SKM-1 treated with dmso at 0.1 percent for 144 hours (cell line): ENCODE measurements at regions not wholly inside any gene's neighbourhood (a gene's known extent, or its start where the extent isn't known, plus 50 kb on each side); places are given as distances from the start of the nearest gene placed in this dataset.
"Not testable (repeated sequence)": the region's sequence is repeated elsewhere in the genome, so short reads cannot be mapped to it uniquely, and the experiment has no call there.

ENCODE experiments used
- DNase-seq: peaks from one replicate; lab custom pipeline; 2025; ENCODE audit not compliant: unreplicated experiment; lab: John Stamatoyannopoulos, UW

DNA sequence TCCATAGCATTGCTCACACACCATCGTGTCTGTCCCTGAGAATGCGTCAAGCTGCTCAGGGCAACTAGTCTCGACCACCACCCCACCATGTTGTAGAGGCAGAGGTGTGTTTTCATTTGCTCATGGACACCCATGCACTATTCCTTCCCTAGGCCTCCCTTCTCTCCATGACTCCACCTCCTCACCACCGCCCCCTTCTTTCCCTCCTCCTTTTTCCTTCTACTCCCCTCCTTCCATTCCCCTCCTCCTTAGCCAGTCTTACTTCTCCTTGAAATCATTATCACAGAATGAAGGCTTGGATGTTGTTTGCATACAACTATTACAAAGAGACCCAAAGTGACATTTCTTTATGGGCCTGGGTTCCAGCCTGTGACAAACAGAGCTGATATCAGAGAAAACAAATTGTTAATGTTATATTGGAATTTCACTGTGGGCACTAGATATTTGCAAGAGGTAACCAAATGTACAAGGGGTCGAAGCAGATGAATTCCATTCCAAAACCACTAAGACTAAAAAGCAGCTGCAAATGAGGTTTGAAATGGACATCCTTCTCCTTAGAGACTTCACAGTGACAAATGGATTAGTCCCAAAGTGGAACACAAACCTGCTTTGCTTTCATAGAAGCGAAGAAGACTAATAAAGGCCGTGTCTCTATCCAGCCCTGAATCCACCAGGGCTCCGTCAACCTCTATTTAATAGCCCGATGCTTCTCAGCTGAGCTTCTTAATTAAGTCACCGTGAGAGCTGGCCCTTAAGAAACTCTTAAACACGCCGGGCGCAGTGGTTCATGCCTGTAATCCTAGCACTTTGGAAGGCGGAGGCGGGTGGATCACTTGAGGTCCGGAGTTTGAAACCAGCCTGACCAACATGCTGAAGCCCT lies 275.8 kb upstream of the SULF2 start:
- DNase-seq, result no peak

DNA sequence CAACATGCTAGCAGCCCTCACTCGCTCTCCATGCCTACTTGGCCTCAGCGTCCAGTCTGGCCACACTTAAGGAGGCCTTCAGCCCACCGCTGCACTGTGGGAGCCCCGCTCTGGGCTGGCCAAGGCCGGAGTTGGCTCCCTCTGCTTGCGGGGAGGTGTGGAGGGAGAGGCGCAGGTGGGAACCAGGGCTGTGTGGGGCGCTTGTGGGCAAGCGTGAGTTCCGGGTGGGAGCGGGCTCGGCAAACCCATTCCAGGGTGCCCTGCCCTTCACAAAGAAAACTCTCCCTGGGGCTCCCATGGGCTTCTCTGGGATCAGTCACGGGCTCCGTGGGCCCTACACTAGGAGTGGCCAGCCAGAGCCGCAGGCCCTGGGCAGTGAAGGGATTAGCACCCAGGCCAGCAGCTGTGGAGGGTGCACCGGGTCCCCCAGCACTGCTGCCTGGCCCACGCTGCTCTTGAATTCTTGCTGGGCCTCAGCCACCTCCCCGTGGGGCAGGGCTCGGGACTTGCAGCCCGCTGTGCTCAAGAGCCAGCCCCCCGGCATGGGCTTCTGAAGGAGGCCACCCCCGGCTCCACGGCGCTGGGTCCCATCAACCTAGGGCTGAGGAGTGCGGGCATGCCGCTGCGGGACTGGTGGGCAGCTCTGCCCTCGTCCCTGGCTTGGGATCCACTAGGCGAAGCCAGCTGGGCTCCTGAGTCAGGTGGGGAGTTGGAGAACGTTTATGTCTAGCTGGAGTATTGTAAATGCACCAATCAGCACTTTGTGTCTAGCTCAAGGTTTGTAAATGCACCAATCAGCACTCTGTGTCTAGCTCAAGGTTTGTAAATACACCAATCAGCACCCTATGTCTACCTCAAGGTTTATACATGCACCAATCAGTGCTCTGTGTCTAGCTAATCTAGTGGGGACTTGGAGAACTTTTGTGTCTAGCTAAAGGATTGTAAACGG lies 273.6 kb upstream of the SULF2 start:
- no peak for DNase-seq

DNA sequence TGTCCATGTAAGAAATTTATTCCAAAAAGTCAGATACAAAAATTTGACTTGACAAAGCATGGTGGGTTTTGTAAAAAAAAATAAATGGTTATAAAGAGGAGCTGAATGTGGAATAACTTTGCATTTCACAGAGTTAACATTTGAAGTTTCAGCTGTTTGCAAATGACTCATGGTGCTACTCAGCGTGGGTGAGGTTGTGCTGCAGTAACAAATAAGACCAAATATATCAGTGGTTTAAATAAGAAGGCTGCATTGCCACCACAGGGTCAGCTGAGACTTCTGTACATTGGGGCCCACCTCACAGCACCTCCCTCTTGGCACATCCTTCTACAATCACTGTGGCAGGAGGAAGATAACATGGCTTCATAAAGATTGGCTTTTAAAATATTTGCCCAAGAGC lies 272.5 kb upstream of the SULF2 start:
- no peak for DNase-seq

DNA sequence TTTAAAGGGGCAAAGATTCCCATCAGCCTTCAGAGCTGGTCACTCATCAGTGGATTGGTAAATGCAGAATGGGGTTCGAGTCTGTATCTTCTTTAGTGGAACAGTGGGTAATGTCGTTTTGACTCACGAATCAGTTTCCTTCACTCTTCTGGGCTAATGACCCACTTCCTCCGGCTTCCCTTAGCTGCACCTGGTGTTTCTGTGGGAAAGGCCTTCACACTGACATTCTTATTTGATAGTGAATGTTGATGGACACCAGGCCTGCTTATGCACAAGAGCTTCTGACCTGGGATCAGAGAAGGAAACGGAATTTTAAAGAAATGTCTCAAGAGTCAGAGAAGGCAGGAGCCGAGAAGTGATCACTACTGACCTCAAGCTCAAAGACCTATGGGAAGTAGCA lies 272.0 kb upstream of the SULF2 start:
- DNase-seq, result no peak

DNA sequence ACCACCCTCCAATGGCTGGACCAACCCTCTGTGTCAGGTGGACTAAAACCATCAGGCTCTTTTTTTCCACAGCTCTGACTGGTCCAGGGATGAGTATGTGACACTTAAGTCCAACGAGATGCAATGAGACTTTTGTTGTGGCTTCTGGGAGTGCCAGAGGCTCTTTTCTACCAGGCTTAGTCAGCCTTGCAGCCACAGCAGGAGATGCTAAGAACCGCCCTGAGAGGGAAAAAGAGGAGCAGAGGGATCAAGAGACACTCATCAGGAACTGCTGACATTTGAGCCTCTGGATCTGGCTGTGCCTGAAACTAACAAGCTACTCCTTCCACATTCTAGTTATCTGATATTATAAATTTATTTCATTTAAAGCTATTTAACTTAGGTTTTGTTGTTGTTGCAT lies 270.9 kb upstream of the SULF2 start:
- DNase-seq, result no peak

DNA sequence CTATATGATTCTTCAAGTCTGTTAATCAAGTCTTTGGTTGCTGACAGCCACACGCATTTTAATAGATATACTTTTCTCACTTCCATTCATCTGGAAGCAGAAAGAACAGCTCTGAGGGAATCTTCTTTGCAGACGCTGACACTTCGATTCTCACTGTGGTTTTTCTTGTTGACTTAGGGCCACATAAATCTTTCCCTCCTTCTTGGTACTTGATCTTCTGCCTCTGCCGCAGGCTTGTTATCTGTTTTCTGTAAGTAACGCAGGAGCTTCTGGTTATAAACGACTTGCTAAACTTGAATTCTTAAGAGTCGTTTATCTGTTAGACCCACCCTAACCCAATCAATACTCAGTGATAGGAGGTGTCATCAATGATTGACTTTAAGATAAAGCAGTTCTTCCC lies 268.8 kb upstream of the SULF2 start:
- no peak for DNase-seq

DNA sequence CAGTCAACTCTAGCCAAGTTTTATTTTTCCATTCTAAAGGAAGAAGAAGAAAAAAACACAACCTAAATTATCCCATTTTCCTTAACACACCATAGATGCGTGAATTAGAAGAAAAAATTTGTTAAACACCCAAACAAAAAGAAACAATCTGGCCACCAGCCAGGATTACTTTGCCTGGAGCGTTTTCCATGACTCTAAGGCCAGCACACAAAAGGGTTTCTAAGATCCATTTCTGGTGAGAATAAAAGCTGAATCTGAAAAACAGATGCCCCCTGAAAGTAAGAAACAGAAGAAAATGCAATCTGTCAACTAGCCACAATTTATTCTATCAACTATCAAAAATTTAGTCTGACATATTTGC lies 267.2 kb upstream of the SULF2 start:
- DNase-seq, result no peak

DNA sequence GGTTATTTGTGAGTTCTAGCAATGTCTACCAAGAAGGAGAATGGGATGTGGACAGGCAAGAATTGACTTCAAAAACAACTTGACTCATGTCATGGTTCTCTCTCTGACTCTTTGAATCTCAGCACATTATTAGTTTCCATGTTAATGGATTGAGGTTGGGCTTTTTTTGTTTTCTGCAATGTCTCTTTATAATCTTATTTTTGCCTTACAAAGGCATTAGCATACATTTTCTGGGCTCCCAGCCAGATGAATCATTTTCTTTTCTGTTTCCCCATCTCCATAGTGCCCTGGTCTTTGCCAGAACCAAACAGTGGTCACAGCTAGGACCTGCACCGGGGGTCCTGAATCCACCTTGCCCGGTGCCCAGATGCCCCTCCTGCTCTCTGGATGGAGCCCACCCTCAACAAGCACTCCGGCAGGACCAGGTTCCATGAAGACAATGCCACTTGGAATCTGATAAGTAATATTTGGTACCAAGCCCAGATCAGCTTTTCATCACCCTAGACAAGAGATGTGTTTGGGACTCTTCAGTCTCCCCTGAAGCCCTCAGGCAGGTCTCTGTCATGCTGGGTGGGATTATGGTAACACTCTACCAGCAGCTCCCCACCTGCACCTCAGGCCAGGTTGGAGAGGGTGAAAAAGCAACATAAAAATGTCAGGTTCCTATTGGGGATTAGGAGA lies 266.7 kb upstream of the SULF2 start:
- no peak for DNase-seq

DNA sequence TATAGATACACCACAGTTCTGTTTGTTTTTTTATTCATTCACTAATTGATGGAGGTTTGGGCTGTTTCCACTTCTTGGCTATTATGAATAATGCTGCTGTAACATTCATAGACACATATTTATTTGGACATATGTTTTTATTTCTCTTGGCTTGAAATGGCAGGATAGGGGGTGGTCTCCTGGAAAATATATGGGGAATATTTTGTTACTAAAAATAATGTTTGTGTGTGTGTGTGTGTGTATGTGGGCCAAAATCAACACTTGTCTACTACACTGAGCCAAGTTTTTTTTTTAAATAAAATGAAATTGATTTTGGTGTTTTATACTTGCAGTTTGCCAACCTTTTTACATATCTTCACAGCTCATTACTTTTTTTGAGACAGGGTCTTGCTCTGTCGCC lies 264.4 kb upstream of the SULF2 start:
- DNase-seq, result no peak

DNA sequence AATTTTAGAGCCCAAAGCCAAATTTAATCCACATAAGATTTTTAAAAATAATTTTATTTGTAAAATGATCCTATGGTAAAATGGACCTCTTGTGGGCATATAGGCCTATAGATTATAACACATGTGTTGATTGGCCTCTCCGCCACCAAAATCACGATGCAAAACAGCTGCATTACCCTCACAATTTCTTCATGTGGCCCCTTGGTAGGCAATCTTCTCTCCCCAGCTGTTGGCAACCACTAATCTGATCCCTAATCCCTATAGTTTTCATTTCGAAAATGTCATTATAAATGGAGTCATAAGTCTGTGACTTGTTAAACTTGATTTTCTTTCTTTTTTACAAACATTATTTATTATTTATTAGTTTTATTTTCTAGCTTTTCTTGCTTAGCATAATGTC lies 263.9 kb upstream of the SULF2 start:
- DNase-seq, result no peak

DNA sequence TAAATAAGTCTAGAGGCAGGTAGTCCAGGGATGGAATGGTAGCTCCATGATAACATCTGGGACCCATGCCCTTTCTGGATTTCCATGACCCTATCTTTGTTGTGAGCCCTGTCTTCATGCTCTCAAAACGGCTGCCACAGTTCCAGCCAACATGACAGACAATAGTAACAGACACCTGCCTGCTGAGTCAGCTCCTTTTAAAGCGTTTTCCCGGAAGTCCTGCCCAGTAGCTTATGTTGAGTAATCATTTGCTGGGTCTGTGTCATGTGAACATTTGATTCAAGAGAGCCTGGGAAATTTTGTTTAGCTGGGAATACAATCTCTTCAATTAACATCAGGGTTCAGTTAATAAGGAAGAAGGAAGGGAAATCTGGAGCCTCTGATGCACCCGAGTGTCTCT lies 262.2 kb upstream of the SULF2 start:
- DNase-seq, result no peak

DNA sequence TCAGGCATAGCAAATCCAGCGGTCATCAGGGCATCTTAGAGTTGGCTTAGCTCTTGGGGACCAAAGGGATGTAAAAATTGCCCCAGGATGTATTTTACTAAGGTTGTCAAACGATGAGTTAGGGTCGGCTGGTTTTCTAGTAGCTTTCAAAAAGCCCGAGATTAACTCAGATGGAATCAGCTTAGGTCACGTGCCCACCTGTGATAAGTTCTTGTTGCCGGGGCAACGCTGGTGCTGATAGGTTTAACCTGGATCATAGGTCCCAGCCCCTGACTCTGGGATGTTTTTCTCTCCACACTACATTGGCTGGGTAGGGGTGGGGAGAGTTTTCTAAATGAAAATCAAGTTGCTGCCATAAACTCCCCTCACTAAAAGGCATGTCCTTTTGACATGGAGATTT lies 257.3 kb upstream of the SULF2 start:
- DNase-seq, result no peak

DNA sequence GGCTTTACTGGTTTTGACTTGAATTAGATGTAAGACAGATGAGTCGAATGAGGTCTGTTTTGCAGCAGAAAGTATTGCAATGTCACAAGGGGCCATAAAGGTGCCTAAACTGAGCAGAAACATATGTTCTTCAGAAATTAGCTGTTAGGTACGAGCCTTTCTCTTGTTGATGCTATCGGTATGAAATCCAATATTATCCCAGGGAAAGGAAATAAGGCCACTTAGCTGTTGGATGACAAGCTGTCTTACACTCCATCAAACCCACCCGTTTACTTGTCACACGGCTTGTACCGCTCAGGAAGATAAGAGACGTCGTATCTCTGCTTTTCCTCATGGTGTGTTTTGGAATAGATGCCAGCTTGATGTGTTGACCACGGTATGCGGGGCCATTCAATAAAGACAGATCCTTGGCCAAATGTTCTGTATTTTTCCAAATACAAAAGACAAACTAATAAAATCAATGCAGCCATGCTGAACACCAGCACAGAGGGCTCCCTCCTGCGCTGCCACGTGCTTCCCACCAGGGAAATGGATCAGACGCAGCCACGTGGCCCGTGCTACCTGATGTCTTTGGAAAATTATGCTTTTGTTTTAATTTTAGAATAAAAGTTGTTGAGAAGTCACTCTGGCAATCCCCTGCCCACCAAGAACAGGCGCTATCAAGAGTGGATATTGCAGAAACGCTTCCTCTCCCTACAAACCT lies 255.9 kb upstream of the SULF2 start:
- DNase-seq, result no peak

DNA sequence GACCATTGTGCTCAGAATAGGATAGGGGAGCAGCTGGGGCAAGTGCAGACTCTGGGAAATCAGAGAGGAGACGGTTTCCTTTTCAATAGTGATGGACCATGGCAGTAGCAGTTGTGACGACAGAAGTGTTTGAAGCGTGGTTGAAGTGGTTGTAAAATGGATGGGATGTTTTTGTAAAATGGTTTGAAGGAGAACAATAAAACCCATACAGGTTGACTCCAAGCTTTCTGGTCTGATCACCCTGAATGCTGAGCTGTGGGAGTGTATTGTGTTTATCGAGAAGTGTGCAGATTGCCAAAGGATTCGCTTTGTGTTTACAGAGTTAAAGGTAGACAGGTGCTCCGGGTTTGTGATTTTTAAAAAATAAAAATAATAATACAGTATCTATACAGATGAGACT lies 255.2 kb upstream of the SULF2 start:
- no peak for DNase-seq

DNA sequence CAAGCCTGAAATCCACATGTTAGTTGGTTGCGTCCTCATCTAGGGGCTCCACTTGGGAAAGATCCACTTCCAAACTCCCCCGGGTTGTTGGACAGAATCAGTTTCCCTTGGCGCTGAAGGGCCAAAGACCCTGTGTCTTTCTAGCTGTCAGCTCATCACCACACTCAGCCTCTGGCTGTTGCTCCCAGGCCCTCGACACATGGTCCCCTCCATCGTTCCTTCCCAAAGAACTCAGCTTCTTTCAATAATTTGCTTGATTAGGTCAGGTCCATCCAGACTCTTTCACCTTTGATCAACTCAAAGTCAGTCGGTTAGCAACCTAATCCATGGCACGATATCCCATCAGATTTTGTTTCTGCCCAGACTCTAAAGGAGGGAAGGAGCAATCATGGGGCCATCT lies 254.8 kb upstream of the SULF2 start:
- DNase-seq, result no peak

DNA sequence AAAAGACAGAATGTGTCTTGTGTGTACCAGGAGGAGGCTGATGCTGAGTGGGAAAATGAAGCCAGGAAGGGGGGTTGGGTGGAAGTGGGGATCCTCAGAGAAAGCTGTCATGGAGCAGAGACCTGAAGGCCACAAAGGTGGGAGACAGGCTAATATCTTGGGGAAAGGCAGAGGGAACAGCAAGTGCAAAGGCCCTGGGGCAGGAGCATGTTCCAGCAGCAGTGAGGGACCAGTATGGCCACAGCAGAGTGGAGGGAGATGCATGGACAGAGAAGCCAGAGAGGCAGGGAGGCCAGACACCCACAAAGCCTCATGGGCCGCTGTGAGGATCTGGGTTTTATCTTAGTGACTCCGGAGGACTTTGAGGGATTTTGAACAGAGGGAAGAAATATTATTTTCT lies 254.2 kb upstream of the SULF2 start:
- DNase-seq, result no peak

DNA sequence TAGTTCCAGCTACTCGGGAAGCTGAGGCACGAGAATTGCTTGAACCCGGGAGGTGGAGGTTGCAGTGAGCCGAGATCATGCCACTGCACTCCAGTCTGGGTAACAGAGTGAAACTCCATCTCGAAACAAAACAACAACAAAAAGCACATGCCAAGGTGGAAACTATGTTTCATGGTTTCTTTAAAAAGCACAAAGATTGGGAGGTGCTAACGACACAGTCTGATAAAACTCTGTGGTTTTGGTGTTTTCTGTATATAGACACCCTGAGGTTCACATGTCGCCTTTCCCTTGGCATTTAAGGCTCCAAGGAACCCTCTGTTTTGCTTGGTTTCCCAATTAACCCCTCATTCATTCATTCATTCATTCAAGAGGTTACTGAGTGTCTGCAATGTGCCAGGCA lies 253.4 kb upstream of the SULF2 start:
- no peak for DNase-seq

DNA sequence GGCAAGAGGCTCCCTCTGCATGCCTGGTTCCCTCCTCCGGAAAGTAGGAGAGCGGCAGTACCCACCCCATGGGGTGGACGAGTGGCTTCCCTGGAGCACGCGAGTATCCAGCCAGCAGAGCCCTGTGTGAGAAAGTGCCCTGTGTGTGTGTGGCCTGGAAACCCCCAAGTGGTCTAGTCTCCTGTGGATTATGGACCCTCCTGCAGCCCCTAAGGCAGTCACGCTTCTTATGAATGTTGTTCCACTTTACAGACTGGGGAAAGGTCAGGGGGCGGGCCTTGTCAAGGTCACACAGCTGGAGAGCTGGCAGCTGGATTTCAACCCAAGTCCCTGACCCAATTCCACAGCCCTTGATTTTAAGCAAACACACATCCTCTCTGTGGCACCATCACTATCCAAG lies 252.5 kb upstream of the SULF2 start:
- DNase-seq, result not testable (repeated sequence)

DNA sequence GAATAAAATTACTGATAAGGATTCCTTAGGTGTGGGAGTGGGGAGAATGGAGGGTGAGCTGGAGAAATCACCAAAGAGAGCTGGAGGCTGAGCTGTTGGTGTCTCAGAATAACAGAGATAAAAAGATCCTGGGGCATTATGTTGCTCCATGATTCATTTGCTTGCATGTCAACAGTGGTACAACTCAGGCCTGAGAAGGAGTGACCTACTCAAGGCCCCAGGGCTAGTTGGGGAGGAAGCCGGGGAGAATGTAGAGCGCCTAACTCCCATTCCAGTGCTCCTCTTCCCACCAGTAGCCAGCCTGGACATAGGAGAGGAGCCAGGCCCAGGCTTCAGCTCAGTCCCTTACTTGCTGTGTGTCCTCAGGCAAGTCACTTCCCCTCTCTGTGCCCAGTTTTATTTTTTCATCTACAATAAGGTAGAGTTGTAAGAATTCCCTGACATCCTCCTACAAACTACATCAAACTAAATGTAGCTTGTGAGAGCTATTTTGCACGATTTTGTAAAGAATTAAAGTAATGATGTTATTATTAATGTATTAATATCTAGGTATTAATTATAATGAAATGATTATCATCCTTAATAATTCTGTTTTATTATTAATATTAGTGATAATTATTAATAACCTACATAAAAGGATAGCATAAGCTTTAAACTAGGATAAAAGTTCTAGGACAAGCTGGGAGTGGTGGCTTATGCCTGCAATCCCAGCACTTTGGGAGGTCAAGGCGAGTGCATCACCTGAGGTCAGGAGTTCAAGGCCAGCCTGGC lies 250.9 kb upstream of the SULF2 start:
- no peak for DNase-seq

DNA sequence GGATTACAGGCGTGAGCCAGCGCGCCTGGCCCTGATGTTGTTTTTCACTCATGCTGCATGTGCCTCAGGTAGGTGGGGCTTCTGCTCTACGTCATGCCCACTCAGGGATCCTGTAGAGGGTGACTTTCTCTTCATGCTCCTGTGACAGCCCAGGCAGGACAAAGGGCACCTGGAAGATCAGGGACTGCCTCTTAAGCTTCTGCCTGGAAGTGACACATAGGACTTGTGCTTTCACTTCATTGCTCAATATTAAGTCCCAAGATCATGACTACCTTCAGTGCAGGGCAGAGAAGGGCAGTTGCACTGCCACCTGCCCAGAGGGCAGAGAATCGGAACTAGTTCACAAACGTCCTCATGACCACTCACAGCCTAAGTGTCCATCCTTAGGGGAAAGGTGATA lies 249.5 kb upstream of the SULF2 start:
- no peak for DNase-seq
